Nephron (organoid): ENCODE measurements at regions not wholly inside any gene's neighbourhood (a gene's known extent, or its start where the extent isn't known, plus 50 kb on each side); places are given as distances from the start of the nearest gene placed in this dataset.

ENCODE experiments used
- H3K27ac Mint-ChIP-seq, 3 experiments: 2 replicates each; pipeline ENCODE4 v1.8.0; 2020; ENCODE audit warnings: mixed read lengths in 3 of 3, mild to moderate bottlenecking in 2 of 3, moderate library complexity in 1 of 3
- H3K27me3 Mint-ChIP-seq: 2 replicates; pipeline ENCODE4 v1.8.0; 2021; ENCODE audit warnings: low read depth, mild to moderate bottlenecking, moderate library complexity, mixed read lengths
- H3K36me3 Mint-ChIP-seq: 2 replicates; pipeline ENCODE4 v1.8.0; 2020; ENCODE audit warnings: low read depth, mixed read lengths
- H3K4me1 Mint-ChIP-seq: 2 replicates; pipeline ENCODE4 v1.8.0; 2020; ENCODE audit warnings: mixed read lengths
- H3K4me3 Mint-ChIP-seq, 3 experiments: 2 replicates each; pipeline ENCODE4 v1.8.0; 2020; ENCODE audit warnings: mild to moderate bottlenecking in 3 of 3, mixed read lengths in 3 of 3, moderate library complexity in 2 of 3
- H3K9me3 Mint-ChIP-seq: 2 replicates; pipeline ENCODE4 v1.8.0; 2020; ENCODE audit warnings: mixed read lengths
- CTCF ChIP-seq, 3 experiments: fragments of 200-600 bp; sonication (generic); IDR thresholded peaks; one replicate each; pipeline ENCODE4 v1.5.0; 2021; ENCODE audit warnings: antibody characterized with exemption in 3 of 3; ENCODE audit not compliant: unreplicated experiment in 3 of 3

GRCh38 chr4:176949029-176949428 is 156.3 kb upstream of the VEGFC start:
- H3K27ac Mint-ChIP-seq = no peak overlapping the region
- no peaks in the 10 kb centered on the region for H3K36me3 Mint-ChIP-seq
- H3K4me3 Mint-ChIP-seq = no peak overlapping the region
- H3K27me3 Mint-ChIP-seq = peaks cover 6% of the 10 kb centered on the region
- no peaks in the 10 kb centered on the region for H3K9me3 Mint-ChIP-seq
- H3K4me1 Mint-ChIP-seq = peaks cover 5% of the 10 kb centered on the region
- TF ChIP-seq CTCF (IDR thresholded peaks at IDR 0.05; ENCODE audit: unreplicated experiment in 3 of 3) = no peak

GRCh38 chr4:176953021-176953420 is 160.3 kb upstream of the VEGFC start:
- Mint-ChIP-seq H3K4me1 (peaks cover 5% of the 10 kb centered on the region), H3K9me3 (peaks cover 12% of the 10 kb centered on the region), H3K27me3 (peaks cover 6% of the 10 kb centered on the region), H3K4me3 (no peak overlapping the region), H3K36me3 (peaks cover 4% of the 10 kb centered on the region), H3K27ac (no peak overlapping the region)
- TF ChIP-seq CTCF (IDR thresholded peaks at IDR 0.05; ENCODE audit: unreplicated experiment in 3 of 3) = no peak

- Mint-ChIP-seq H3K27ac (no peak overlapping the region), H3K4me1 (no peaks in the 10 kb centered on the region), H3K36me3 (peaks cover 4% of the 10 kb centered on the region), H3K9me3 (peaks cover 12% of the 10 kb centered on the region), H3K4me3 (no peak overlapping the region), H3K27me3 (no peaks in the 10 kb centered on the region)
- TF ChIP-seq CTCF (IDR thresholded peaks at IDR 0.05; ENCODE audit: unreplicated experiment in 3 of 3) = no peak
These were observed 164.8 kb upstream of the VEGFC start for GRCh38 chr4:176957353-176958118.

GRCh38 chr4:176959980-176960379 is 167.3 kb upstream of the VEGFC start:
- TF ChIP-seq CTCF (IDR thresholded peaks at IDR 0.05; ENCODE audit: unreplicated experiment in 3 of 3) = no peak
- Mint-ChIP-seq H3K27me3 (no peaks in the 10 kb centered on the region), H3K27ac (no peak overlapping the region), H3K9me3 (peaks cover 10% of the 10 kb centered on the region), H3K4me1 (no peaks in the 10 kb centered on the region), H3K4me3 (no peak overlapping the region), H3K36me3 (peaks cover 4% of the 10 kb centered on the region)

- H3K4me3 Mint-ChIP-seq = no peak overlapping the region
- H3K9me3 Mint-ChIP-seq = no peaks in the 10 kb centered on the region
- H3K36me3 Mint-ChIP-seq = no peaks in the 10 kb centered on the region
These were observed 170.4 kb upstream of the VEGFC start for GRCh38 chr4:176963121-176963520.

More at GRCh38 chr4:176963121-176963520, 170.4 kb upstream of the VEGFC start:
- no peak for TF ChIP-seq CTCF (IDR thresholded peaks at IDR 0.05; ENCODE audit: unreplicated experiment in 3 of 3)
- Mint-ChIP-seq H3K27me3 (peaks cover 3% of the 10 kb centered on the region), H3K27ac (no peak overlapping the region), H3K4me1 (no peaks in the 10 kb centered on the region)
